ENCODE measurements at regions not wholly inside any gene's neighbourhood (a gene's known extent, or its start where the extent isn't known, plus 50 kb on each side); places are given as distances from the start of the nearest gene placed in this dataset.

- no peak for DNase-seq
These were observed 539.1 kb downstream of the SI start for GRCh38 chr3:164539215-164539614.

DNA sequence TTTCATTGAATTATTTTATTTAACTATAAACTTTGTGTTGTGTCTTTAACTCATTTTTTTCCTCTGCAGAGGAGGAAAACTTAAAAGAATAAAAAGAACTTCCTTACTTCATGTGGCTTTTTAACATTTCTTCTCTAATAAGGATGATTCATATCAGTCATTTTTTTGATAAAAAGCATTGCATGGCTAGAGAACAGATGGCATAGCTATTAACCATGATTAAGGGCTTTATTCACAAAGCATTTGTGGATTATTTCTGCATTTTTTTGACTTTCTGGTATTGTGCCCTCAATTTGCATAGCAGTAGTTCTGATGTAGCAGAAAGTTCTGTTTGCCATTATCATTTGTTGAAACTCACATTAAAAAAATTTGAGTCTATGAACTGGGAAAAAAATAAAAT, 540.8 kb downstream of the SI start:
- no peak for DNase-seq

GRCh38 chr3:164533275-164533674, 545.0 kb downstream of the SI start:
- DNase-seq: no peak

- DNase-seq: no peak
These were observed 552.0 kb downstream of the SI start for GRCh38 chr3:164526250-164526649.

GRCh38 chr3:164524201-164524600, 554.1 kb downstream of the SI start:
- no peak for DNase-seq

- DNase-seq: no peak
These were observed 556.1 kb downstream of the SI start for GRCh38 chr3:164522073-164522763.

- no peak for DNase-seq
These were observed 556.7 kb downstream of the SI start for GRCh38 chr3:164521644-164522043.

DNA sequence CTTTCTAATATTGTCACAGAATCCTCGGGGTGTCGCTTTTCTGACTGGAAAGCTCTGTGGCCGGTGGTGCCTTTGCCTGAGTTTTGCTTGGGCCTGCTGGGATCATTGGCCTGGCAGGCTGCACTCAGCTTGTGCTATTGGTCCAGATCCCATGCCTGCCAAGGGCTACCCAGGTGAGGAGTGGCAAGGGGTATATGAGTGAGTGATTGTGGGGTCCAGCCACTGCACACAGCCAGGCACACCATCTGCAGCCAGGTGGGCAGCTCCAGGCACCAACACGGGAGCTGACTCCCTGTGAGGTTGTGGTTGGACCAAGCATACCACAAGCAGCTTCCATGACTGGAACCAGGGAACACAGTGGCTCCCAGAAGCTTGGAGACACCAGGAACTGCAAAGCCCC, 557.2 kb downstream of the SI start:
- no peak for DNase-seq

- DNase-seq: no peak
These were observed 563.0 kb downstream of the SI start for GRCh38 chr3:164515256-164515655.

- no peak for DNase-seq
These were observed 563.7 kb downstream of the SI start for GRCh38 chr3:164514576-164514975.

GRCh38 chr3:164507886-164508285, 570.4 kb downstream of the SI start:
- DNase-seq: no peak

- DNase-seq: no peak
These were observed 579.4 kb downstream of the SI start for GRCh38 chr3:164498917-164499316.

DNA sequence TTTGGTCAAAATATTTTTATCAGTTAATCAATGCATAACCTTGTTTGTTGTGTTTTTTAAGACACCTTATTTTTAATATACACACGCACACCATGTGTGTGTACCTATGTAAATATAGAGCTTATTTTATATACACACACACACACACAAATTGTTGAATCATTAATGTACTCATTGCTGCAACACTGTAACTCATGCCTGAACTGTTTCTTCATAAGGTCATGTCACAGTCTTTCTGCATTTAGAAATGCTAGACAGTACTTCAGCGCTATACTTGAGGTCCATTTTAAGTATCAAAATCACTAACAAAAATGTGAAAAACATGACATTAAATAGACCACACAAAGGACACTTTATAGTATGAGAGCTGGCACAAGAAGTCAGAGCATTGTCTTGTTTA, 589.4 kb downstream of the SI start:
- no peak for DNase-seq

DNA sequence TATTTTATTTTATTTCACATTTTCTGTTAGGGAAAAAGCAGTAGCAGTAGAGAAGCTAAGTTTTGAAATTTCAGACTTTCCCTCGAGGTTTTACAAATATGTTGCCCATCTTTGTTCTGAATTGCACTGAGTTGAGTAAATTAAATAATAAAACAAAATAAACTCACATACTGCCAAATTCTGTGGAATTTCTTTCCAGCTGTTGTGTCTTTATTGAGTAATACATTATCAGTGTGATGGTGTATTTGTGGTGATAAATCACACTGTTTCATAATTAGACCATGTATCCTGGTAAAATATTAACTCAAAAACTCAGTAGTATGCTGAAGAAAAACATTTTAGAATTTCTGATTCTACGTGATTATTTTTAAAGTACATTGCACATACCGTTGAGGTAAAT, 592.1 kb downstream of the SI start:
- DNase-seq: no peak

- no peak for DNase-seq
These were observed 598.3 kb downstream of the SI start for GRCh38 chr3:164479978-164480377.

GRCh38 chr3:164479406-164479805, 598.9 kb downstream of the SI start:
- no peak for DNase-seq

DNA sequence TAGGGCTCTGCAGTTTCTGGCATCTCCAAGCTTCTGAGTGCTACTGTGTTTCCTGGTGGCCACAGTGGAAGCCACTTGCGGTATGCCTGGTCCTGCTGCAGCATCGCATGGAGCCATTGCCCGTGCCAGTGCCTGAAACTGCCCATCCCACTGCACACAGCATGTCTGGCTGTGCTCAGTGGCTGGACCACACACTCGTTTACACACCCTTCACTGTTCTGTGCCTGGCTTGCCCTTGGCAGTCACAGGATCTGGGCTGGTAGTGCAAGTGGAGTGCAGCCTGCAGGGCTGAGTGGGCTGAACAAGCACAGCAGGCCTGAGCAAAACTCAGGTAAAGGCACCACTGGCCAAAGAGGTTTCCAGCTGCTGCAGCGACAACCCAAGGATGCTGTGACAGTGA, 600.0 kb downstream of the SI start:
- no peak for DNase-seq

GRCh38 chr3:164477403-164477802, 600.9 kb downstream of the SI start:
- DNase-seq: no peak

GRCh38 chr3:164476631-164477030, 601.7 kb downstream of the SI start:
- no peak for DNase-seq

GRCh38 chr3:164470471-164470870, 607.8 kb downstream of the SI start:
- DNase-seq: no peak

DNA sequence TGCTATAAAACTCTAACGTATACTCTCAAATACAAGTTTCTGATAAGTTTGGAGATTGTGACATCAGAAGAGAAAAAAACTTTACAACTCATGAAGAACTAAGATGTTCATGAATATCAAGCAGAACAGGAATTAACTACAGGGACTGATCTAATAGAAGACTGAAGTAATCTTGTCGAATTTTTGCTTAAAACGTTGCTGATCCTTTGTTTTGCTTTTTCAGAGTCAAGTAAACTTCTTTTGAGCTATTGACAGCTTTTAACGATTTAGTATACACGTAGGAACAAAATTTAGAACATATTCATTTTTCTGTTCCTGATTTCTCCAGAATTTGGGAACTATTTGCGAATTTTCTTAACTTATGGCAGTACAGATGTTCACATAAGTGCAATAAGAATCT, 610.2 kb downstream of the SI start:
- no peak for DNase-seq

- DNase-seq: no peak
These were observed 611.3 kb downstream of the SI start for GRCh38 chr3:164467007-164467406.

DNA sequence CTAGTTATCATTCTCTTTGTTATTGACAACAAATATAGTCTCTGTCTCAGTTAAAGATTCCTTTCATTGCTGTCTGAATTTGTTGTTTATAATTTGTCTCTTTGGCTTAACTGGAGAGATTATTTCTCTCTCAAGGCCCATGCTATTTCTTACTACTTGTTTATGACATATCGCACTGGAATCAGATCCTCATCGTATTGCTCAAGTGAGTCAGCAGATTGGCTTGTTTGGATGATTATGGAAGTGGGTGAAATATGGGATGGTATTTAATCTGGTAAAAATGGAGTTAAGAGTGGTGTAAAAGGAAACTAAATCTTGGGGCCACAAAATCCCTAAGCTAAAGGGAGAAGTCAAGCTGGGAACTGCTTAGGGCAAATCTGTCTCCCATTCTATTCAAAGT, 613.1 kb downstream of the SI start:
- DNase-seq: no peak

GRCh38 chr3:164460851-164461250, 617.4 kb downstream of the SI start:
- no peak for DNase-seq

GRCh38 chr3:164459521-164460151, 618.7 kb downstream of the SI start:
- no peak for DNase-seq

Data from T-helper 2 cell (primary cell).